HL-60 (cell line): ENCODE measurements at regions not wholly inside any gene's neighbourhood (a gene's known extent, or its start where the extent isn't known, plus 50 kb on each side); places are given as distances from the start of the nearest gene placed in this dataset.

ENCODE experiments used
- DNase-seq, 2 experiments: peaks; one replicate each; pipeline ENCODE4 v3.0.0-alpha.2; 2010 to 2020; ENCODE audit warnings: low read depth in 1 of 2, low spot score in 1 of 2
- H3K27ac ChIP-seq: fragments of 250-450 bp; sonication (Bioruptor Pico); replicated peaks from 2 replicates; pipeline ENCODE4 v1.5.1; 2020; ENCODE audit warnings: mild to moderate bottlenecking, moderate library complexity
- H3K27me3 ChIP-seq: fragments of 250-450 bp; sonication (Bioruptor Pico); 2 replicates; pipeline ENCODE4 v1.5.1; 2021; ENCODE audit warnings: mild to moderate bottlenecking, moderate library complexity; ENCODE audit not compliant: insufficient read depth, poor library complexity, severe bottlenecking
- H3K4me3 ChIP-seq: replicated peaks from 2 replicates; pipeline ENCODE4 v1.5.1; 2011; ENCODE audit warnings: mild to moderate bottlenecking, control low read depth, low read length; ENCODE audit not compliant: insufficient read depth
- GABPA ChIP-seq: IDR thresholded peaks from 2 replicates; pipeline ENCODE4 v1.6.1; 2012; ENCODE audit warnings: low read depth
- POLR2AphosphoS5 ChIP-seq: IDR thresholded peaks from 2 replicates; pipeline ENCODE4 v1.6.1; 2012; ENCODE audit warnings: low read depth
- REST ChIP-seq: IDR thresholded peaks from 2 replicates; pipeline ENCODE4 v1.6.1; 2012; ENCODE audit warnings: low read depth; ENCODE audit not compliant: insufficient replicate concordance
- SPI1 ChIP-seq: IDR thresholded peaks from 2 replicates; pipeline ENCODE4 v1.6.1; 2012; ENCODE audit warnings: low read depth, mild to moderate bottlenecking, borderline replicate concordance
- TF ChIP-seq, protein P1 (sequence below): IDR thresholded peaks from one replicate; pipeline ENCODE4 v1.5.1; 2011; ENCODE audit warnings: low read length, control low read depth, inconsistent platforms; ENCODE audit not compliant: insufficient read depth

GRCh38 chr1:73771396-73771795 lies 426.6 kb downstream of the LRRIQ3 start:
- H3K27me3 ChIP-seq, result no peaks in the 10 kb centered on the region
- TF ChIP-seq GABPA (no peak), POLR2AphosphoS5 (no peak), SPI1 (no peak), REST (no peak)
- TF ChIP-seq, protein P1, sequence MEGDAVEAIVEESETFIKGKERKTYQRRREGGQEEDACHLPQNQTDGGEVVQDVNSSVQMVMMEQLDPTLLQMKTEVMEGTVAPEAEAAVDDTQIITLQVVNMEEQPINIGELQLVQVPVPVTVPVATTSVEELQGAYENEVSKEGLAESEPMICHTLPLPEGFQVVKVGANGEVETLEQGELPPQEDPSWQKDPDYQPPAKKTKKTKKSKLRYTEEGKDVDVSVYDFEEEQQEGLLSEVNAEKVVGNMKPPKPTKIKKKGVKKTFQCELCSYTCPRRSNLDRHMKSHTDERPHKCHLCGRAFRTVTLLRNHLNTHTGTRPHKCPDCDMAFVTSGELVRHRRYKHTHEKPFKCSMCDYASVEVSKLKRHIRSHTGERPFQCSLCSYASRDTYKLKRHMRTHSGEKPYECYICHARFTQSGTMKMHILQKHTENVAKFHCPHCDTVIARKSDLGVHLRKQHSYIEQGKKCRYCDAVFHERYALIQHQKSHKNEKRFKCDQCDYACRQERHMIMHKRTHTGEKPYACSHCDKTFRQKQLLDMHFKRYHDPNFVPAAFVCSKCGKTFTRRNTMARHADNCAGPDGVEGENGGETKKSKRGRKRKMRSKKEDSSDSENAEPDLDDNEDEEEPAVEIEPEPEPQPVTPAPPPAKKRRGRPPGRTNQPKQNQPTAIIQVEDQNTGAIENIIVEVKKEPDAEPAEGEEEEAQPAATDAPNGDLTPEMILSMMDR, result no peak
- no peak for DNase-seq
- H3K4me3 ChIP-seq, result no peak overlapping the region
- no peak overlapping the region for H3K27ac ChIP-seq

- Histone ChIP-seq H3K4me3 (no peak overlapping the region), H3K27ac (no peak overlapping the region), H3K27me3 (no peaks in the 10 kb centered on the region)
- TF ChIP-seq POLR2AphosphoS5, result no peak
- no peak for DNase-seq
Measured at GRCh38 chr1:73770109-73770905, 427.7 kb downstream of the LRRIQ3 start.

GRCh38 chr1:73766786-73767348 lies 431.1 kb downstream of the LRRIQ3 start:
- no peak for DNase-seq
- TF ChIP-seq GABPA (no peak), POLR2AphosphoS5 (no peak), SPI1 (no peak), REST (no peak)
- TF ChIP-seq, protein P1, result no peak
- H3K27ac ChIP-seq, result no peak overlapping the region
- H3K4me3 ChIP-seq, result no peak overlapping the region
- H3K27me3 ChIP-seq, result no peaks in the 10 kb centered on the region

DNA sequence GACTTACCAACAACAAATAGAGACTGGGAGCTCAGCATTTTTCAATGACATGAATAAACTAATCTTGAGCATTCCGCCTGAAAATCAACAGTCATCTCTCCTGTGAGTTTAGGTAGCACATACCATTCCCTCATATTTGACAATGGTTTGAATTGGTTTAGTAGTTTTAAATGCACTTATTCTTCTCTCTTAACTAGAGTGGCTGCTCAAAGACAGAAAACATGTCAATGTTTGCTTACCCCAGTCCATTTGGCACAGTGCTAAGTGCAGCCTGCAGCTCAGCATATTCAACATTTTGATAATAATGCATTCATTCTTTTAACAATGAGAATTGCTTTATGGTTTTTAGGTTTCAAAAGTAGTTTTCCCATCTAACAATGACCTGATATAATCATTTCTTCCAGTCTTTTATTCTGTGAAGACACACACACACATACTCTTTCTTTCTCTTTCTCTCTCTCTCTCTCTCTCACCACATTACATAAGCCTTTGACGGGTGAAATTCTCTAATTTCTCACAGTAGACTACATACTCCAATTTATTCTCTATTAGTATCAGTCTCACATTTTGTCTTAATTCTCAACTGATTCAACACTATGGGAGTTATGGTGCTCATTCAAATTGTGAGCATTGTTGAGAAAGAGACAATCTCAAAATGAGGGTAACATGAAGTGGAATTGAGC lies 432.3 kb downstream of the LRRIQ3 start:
- no peak for TF ChIP-seq POLR2AphosphoS5
- TF ChIP-seq, protein P1, result no peak
- TF ChIP-seq SPI1, result no peak
- no peak for TF ChIP-seq GABPA
- TF ChIP-seq REST, result no peak
- no peaks in the 10 kb centered on the region for H3K27me3 ChIP-seq
- DNase-seq, result no peak
- no peak overlapping the region for H3K27ac ChIP-seq
- H3K4me3 ChIP-seq, result no peak overlapping the region
